Kidney epithelial cell (primary cell): ENCODE measurements at regions not wholly inside any gene's neighbourhood (a gene's known extent, or its start where the extent isn't known, plus 50 kb on each side); places are given as distances from the start of the nearest gene placed in this dataset.

Experiments
- DNase-seq: peaks from one replicate; pipeline ENCODE4 v3.0.0-alpha.2; 2010; ENCODE audit warnings: low read depth
- H3K27me3 ChIP-seq: 2 replicates; pipeline ENCODE4 v1.6.0; 2011; ENCODE audit warnings: low read length; ENCODE audit not compliant: control insufficient read depth, insufficient read depth
- H3K36me3 ChIP-seq: 2 replicates; pipeline ENCODE4 v1.5.1; 2011; ENCODE audit warnings: low read length; ENCODE audit not compliant: control insufficient read depth, insufficient read depth
- H3K4me3 ChIP-seq: 2 replicates; pipeline ENCODE4 v1.5.1; 2011; ENCODE audit warnings: low read depth, mild to moderate bottlenecking, control low read depth, low read length
- TF ChIP-seq, protein P1 (sequence below): IDR thresholded peaks from 2 replicates; pipeline ENCODE4 v1.5.1; 2011; ENCODE audit warnings: mild to moderate bottlenecking, moderate library complexity, low read length, control low read depth, inconsistent platforms; ENCODE audit not compliant: insufficient read depth, poor library complexity, severe bottlenecking

GRCh38 chr15:46763091-46763490, 954.2 kb upstream of the SEMA6D start:
- no peak for DNase-seq
- Histone ChIP-seq H3K36me3 (no peaks in the 10 kb centered on the region), H3K4me3 (no peak overlapping the region), H3K27me3 (no peaks in the 10 kb centered on the region)
- TF ChIP-seq, protein P1, sequence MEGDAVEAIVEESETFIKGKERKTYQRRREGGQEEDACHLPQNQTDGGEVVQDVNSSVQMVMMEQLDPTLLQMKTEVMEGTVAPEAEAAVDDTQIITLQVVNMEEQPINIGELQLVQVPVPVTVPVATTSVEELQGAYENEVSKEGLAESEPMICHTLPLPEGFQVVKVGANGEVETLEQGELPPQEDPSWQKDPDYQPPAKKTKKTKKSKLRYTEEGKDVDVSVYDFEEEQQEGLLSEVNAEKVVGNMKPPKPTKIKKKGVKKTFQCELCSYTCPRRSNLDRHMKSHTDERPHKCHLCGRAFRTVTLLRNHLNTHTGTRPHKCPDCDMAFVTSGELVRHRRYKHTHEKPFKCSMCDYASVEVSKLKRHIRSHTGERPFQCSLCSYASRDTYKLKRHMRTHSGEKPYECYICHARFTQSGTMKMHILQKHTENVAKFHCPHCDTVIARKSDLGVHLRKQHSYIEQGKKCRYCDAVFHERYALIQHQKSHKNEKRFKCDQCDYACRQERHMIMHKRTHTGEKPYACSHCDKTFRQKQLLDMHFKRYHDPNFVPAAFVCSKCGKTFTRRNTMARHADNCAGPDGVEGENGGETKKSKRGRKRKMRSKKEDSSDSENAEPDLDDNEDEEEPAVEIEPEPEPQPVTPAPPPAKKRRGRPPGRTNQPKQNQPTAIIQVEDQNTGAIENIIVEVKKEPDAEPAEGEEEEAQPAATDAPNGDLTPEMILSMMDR, result no peak

DNA sequence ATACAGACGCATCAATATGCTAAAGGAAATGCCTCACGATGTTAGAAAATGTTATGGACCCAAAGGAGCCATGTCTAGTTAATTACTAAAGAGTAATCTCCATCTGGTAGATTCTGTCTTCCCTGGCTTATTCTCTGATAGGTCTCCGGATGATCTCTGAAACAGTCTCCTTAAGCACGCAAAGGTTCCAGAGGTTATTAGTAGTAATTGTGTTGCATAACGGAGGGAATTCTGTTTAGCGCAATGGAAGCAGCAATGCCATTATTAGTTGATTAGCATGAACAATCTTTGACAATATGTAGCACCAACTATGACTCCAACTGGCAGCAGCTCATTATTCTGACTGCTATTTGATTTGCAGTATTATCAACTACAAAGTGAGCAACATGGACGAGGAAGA, 952.5 kb upstream of the SEMA6D start:
- no peak overlapping the region for H3K4me3 ChIP-seq
- DNase-seq, result no peak
- H3K27me3 ChIP-seq, result no peaks in the 10 kb centered on the region
- H3K36me3 ChIP-seq, result no peaks in the 10 kb centered on the region
- TF ChIP-seq, protein P1, result no peak

DNA sequence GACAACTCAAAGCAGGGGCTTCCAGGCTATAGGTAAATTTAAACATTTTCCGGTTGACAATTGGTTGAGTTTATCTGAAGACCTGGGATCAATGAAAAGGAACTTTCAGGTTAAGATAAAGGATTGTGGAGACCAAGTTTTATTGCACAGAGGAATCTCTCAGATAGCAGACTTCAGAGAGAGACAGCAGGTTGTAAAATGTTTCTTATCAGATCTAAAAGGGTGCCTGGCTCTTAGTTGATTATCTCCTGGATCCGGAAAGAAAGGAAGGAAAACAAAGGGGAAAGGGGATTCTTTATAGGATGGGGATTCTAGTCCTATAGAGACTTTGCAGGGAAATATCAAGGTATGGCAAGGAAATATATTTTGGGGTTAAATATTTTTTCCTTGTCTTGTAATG, 951.3 kb upstream of the SEMA6D start:
- Histone ChIP-seq H3K4me3 (no peak overlapping the region), H3K27me3 (no peaks in the 10 kb centered on the region), H3K36me3 (no peaks in the 10 kb centered on the region)
- TF ChIP-seq, protein P1, result no peak
- DNase-seq, result no peak

GRCh38 chr15:46768287-46768686, 949.0 kb upstream of the SEMA6D start:
- no peak for DNase-seq
- TF ChIP-seq, protein P1, result no peak
- Histone ChIP-seq H3K4me3 (no peak overlapping the region), H3K27me3 (no peaks in the 10 kb centered on the region), H3K36me3 (no peaks in the 10 kb centered on the region)

DNA sequence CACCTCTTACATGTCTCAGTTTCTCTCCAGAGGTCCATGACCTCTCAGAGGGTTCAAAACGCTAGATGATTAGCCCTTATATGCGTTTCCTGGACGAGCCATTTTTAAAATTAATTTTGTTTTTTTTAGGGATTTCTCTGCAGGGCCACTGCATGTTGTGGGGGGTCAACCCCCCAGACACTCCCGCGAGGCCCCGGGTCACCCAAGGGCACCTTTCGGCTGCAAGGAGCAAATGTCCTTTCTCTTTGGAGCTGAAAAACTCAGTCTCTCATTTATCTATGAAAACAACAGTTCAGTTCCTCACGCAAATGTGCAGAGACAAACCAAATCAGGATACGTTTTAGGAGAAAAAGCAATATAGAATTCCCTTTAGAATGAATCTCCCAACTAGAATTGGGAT, 944.3 kb upstream of the SEMA6D start:
- Histone ChIP-seq H3K4me3 (no peak overlapping the region), H3K27me3 (no peaks in the 10 kb centered on the region), H3K36me3 (no peaks in the 10 kb centered on the region)
- no peak for DNase-seq
- TF ChIP-seq, protein P1, result no peak

DNA sequence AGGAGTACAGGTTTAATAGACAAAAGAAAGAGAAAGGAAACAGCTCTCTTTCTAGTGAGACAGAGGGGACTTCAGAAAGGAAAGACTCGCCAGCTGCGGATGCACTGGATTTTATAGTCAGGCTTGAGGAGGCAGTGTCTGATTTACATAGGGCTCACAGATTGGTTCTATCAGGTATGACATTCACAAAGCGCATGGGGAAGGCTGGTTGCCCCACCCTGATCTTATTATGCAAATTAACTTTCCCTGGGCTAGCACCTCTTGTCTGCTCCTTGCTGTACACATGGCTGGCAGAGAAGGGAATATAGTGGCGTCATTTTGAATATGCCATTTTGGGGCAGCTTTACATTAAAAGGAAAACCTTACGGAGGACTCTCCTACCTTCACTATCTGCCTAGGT, 938.4 kb upstream of the SEMA6D start:
- no peak for DNase-seq
- TF ChIP-seq, protein P1, result no peak
- no peaks in the 10 kb centered on the region for H3K27me3 ChIP-seq
- no peak overlapping the region for H3K4me3 ChIP-seq
- no peaks in the 10 kb centered on the region for H3K36me3 ChIP-seq
